MM.1S (cell line): ENCODE measurements at regions not wholly inside any gene's neighbourhood (a gene's known extent, or its start where the extent isn't known, plus 50 kb on each side); places are given as distances from the start of the nearest gene placed in this dataset.
"Not testable (repeated sequence)": the region's sequence is repeated elsewhere in the genome, so short reads cannot be mapped to it uniquely, and the experiment has no call there.

Source experiments
- DNase-seq: peaks from one replicate; pipeline ENCODE4 v3.0.0-alpha.2; 2015
- H2AFZ ChIP-seq: fragments of 300-600 bp; sonication (generic); 2 replicates; pipeline ENCODE4 v1.6.0; 2016; ENCODE audit warnings: antibody characterized with exemption, low read length
- H3F3A ChIP-seq: fragments of 300-600 bp; sonication (generic); 2 replicates; pipeline ENCODE4 v1.6.1; 2016; ENCODE audit warnings: mild to moderate bottlenecking, antibody characterized with exemption, low read length, moderate library complexity, mixed read lengths; ENCODE audit not compliant: insufficient read depth
- H3K27ac ChIP-seq: fragments of 300-600 bp; sonication (generic); 2 replicates; pipeline ENCODE4 v1.5.1; 2016; ENCODE audit warnings: mild to moderate bottlenecking, low read length
- H3K27me3 ChIP-seq: fragments of 300-600 bp; sonication (generic); replicated peaks from 2 replicates; pipeline ENCODE4 v1.6.0; 2016; ENCODE audit warnings: low read length; ENCODE audit not compliant: insufficient read depth
- H3K36me3 ChIP-seq: fragments of 300-600 bp; sonication (generic); replicated peaks from 2 replicates; pipeline ENCODE4 v1.6.1; 2016; ENCODE audit warnings: mild to moderate bottlenecking, low read length, mixed read lengths; ENCODE audit not compliant: insufficient read depth
- H3K4me1 ChIP-seq: fragments of 300-600 bp; sonication (generic); 2 replicates; pipeline ENCODE4 v1.6.1; 2016; ENCODE audit warnings: low read length, mixed read lengths
- H3K4me2 ChIP-seq: fragments of 300-600 bp; sonication (generic); 2 replicates; pipeline ENCODE4 v1.6.0; 2016; ENCODE audit warnings: low read depth, low read length
- H3K4me3 ChIP-seq: fragments of 300-600 bp; sonication (generic); 2 replicates; pipeline ENCODE4 v1.5.1; 2016; ENCODE audit warnings: low read length, mixed read lengths
- H3K79me2 ChIP-seq: fragments of 300-600 bp; sonication (generic); 2 replicates; pipeline ENCODE4 v1.6.1; 2016; ENCODE audit warnings: mixed run types, low read length, mixed read lengths
- H3K9ac ChIP-seq: fragments of 300-600 bp; sonication (generic); 2 replicates; pipeline ENCODE4 v1.6.1; 2016; ENCODE audit warnings: low read length, mixed read lengths
- H3K9me2 ChIP-seq: fragments of 300-600 bp; sonication (generic); replicated peaks from 2 replicates; pipeline ENCODE4 v1.6.1; 2016; ENCODE audit warnings: mild to moderate bottlenecking, low read length, mixed read lengths; ENCODE audit not compliant: insufficient read depth
- H3K9me3 ChIP-seq: fragments of 300-600 bp; sonication (generic); replicated peaks from 2 replicates; pipeline ENCODE4 v1.6.1; 2016; ENCODE audit warnings: mild to moderate bottlenecking, low read length, mixed read lengths; ENCODE audit not compliant: insufficient read depth
- H4K20me1 ChIP-seq: fragments of 300-600 bp; sonication (generic); 2 replicates; pipeline ENCODE4 v1.6.1; 2016; ENCODE audit warnings: mild to moderate bottlenecking, low read length, moderate library complexity, mixed read lengths; ENCODE audit not compliant: insufficient read depth
- EZH2 ChIP-seq: fragments of 300-600 bp; sonication (generic); optimal IDR thresholded peaks from 2 replicates; pipeline ENCODE3; 2017; ENCODE audit warnings: low read depth, mild to moderate bottlenecking, antibody characterized with exemption, low read length, mixed read lengths
- EZH2phosphoT487 ChIP-seq: fragments of 300-600 bp; sonication (generic); IDR thresholded peaks from 2 replicates; pipeline ENCODE4 v1.6.1; 2018; ENCODE audit warnings: antibody characterized with exemption, low read length
- TF ChIP-seq, protein P1 (sequence below): fragments of 300-600 bp; sonication (generic); IDR thresholded peaks from 2 replicates; pipeline ENCODE4 v1.5.1; 2016; ENCODE audit warnings: antibody characterized with exemption, low read length, mixed read lengths

DNA sequence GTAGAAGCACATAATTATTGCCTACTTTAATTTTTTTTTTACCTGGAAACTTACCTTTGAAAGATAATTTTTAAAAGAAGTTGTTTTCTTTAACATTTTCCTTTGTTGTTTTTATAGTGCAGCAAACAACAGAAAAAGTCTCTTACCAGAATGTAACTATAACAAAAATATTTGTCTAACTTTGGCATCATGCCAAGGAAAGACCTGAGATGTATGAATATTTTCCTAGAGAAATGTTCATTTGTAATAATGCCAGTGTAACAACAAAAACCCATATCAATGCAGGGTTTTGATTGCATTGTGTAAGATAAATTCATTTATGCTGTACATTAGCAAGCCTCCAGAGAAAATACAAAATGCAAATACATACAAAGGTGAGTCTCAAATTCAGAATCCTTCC is 775.7 kb downstream of the SI start:
- H3K36me3 ChIP-seq, result no peaks in the 10 kb centered on the region
- H3K9ac ChIP-seq, result no peak overlapping the region
- no peaks in the 10 kb centered on the region for H3K27me3 ChIP-seq
- H3K9me3 ChIP-seq, result no peaks in the 10 kb centered on the region
- H3K4me1 ChIP-seq, result no peaks in the 10 kb centered on the region
- H3K27ac ChIP-seq, result no peak overlapping the region
- H3K4me2 ChIP-seq, result no peak overlapping the region
- H2AFZ ChIP-seq, result no peak overlapping the region
- H4K20me1 ChIP-seq, result no peaks in the 10 kb centered on the region
- H3K4me3 ChIP-seq, result no peak overlapping the region
- H3K9me2 ChIP-seq, result no peaks in the 10 kb centered on the region
- TF ChIP-seq EZH2phosphoT487, result no peak
- TF ChIP-seq EZH2, result no peak
- TF ChIP-seq, protein P1, sequence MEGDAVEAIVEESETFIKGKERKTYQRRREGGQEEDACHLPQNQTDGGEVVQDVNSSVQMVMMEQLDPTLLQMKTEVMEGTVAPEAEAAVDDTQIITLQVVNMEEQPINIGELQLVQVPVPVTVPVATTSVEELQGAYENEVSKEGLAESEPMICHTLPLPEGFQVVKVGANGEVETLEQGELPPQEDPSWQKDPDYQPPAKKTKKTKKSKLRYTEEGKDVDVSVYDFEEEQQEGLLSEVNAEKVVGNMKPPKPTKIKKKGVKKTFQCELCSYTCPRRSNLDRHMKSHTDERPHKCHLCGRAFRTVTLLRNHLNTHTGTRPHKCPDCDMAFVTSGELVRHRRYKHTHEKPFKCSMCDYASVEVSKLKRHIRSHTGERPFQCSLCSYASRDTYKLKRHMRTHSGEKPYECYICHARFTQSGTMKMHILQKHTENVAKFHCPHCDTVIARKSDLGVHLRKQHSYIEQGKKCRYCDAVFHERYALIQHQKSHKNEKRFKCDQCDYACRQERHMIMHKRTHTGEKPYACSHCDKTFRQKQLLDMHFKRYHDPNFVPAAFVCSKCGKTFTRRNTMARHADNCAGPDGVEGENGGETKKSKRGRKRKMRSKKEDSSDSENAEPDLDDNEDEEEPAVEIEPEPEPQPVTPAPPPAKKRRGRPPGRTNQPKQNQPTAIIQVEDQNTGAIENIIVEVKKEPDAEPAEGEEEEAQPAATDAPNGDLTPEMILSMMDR, result no peak
- no peaks in the 10 kb centered on the region for H3K79me2 ChIP-seq
- no peaks in the 10 kb centered on the region for H3F3A ChIP-seq
- no peak for DNase-seq

DNA sequence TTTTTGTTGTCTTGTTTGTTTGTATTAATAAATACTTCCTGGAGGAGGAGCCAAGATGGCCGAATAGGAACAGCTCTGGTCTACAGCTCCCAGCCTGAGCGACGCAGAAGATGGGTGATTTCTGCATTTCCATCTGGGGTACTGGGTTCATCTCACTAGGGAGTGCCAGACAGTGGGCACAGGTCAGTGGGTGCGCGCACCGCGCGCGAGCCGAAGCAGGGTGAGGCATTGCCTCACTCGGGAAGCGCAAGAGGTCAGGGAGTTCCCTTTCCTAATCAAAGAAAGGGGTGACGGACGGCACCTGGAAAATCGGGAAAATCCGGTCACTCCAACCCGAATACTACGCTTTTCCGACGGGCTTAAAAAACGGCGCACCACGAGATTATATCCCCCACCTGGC is 786.8 kb downstream of the SI start:
- not testable (repeated sequence) for H3K9me3 ChIP-seq, H3K36me3 ChIP-seq, H3K9ac ChIP-seq, H3K9me2 ChIP-seq, H3K79me2 ChIP-seq, DNase-seq, H3K4me1 ChIP-seq, H3F3A ChIP-seq, H2AFZ ChIP-seq, H3K27me3 ChIP-seq, H3K4me3 ChIP-seq, H3K27ac ChIP-seq, H3K4me2 ChIP-seq, H4K20me1 ChIP-seq

DNA sequence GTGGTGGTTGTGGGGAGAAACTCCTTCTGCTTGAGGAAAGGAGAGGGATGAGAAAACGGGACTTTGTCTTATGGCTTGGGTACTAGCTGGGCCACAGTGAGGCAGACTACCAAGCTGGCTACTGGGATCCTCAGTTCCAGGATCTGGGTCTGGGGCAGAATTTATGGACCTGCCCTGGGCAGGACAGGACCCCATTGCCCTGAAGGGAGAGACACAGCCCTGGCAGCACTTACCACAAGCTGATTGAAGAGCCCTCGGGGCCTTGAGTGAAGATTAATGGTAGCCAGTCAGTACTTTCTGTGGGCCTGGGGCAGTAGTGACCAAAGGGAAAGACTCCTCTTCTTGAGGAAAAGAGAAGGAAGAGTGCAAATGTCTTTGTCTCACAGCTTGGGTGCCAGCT is 799.7 kb downstream of the SI start:
- H3K27me3 ChIP-seq, result no peaks in the 10 kb centered on the region
- TF ChIP-seq EZH2phosphoT487 (no peak), EZH2 (no peak)
- TF ChIP-seq, protein P1, result no peak
- H4K20me1 ChIP-seq, result no peaks in the 10 kb centered on the region
- no peaks in the 10 kb centered on the region for H3F3A ChIP-seq
- H3K4me1 ChIP-seq, result no peaks in the 10 kb centered on the region
- H3K9me3 ChIP-seq, result no peaks in the 10 kb centered on the region
- H3K79me2 ChIP-seq, result no peaks in the 10 kb centered on the region
- no peak for DNase-seq
- no peak overlapping the region for H3K27ac ChIP-seq
- no peak overlapping the region for H2AFZ ChIP-seq
- H3K36me3 ChIP-seq, result no peaks in the 10 kb centered on the region
- no peaks in the 10 kb centered on the region for H3K9me2 ChIP-seq
- H3K4me3 ChIP-seq, result no peak overlapping the region
- no peak overlapping the region for H3K9ac ChIP-seq
- no peak overlapping the region for H3K4me2 ChIP-seq

- H2AFZ ChIP-seq, result no peak overlapping the region
- H3K27me3 ChIP-seq, result no peaks in the 10 kb centered on the region
- TF ChIP-seq EZH2 (no peak), EZH2phosphoT487 (no peak)
- TF ChIP-seq, protein P1, result no peak
- no peak overlapping the region for H3K4me3 ChIP-seq
- H3F3A ChIP-seq, result no peaks in the 10 kb centered on the region
- no peaks in the 10 kb centered on the region for H3K36me3 ChIP-seq
- no peak overlapping the region for H3K4me2 ChIP-seq
- no peaks in the 10 kb centered on the region for H3K4me1 ChIP-seq
- no peaks in the 10 kb centered on the region for H3K9me3 ChIP-seq
- H4K20me1 ChIP-seq, result no peaks in the 10 kb centered on the region
- H3K9ac ChIP-seq, result no peak overlapping the region
- H3K9me2 ChIP-seq, result no peaks in the 10 kb centered on the region
- no peak overlapping the region for H3K27ac ChIP-seq
- H3K79me2 ChIP-seq, result no peaks in the 10 kb centered on the region
- peak; percentile 16 for DNase-seq
These were observed 811.2 kb downstream of the SI start for GRCh38 chr3:164267053-164267452.
